Activated CD8-positive, alpha-beta memory T cell treated with anti-CD3 and anti-CD28 coated beads for 4 hours (primary cell): ENCODE measurements at regions not wholly inside any gene's neighbourhood (a gene's known extent, or its start where the extent isn't known, plus 50 kb on each side); places are given as distances from the start of the nearest gene placed in this dataset.

ENCODE experiments used
- DNase-seq, 2 donors: peaks; one replicate each; pipeline ENCODE4 v3.0.0-alpha.2; 2020; ENCODE audit warnings: low read depth in 2 of 2

DNA sequence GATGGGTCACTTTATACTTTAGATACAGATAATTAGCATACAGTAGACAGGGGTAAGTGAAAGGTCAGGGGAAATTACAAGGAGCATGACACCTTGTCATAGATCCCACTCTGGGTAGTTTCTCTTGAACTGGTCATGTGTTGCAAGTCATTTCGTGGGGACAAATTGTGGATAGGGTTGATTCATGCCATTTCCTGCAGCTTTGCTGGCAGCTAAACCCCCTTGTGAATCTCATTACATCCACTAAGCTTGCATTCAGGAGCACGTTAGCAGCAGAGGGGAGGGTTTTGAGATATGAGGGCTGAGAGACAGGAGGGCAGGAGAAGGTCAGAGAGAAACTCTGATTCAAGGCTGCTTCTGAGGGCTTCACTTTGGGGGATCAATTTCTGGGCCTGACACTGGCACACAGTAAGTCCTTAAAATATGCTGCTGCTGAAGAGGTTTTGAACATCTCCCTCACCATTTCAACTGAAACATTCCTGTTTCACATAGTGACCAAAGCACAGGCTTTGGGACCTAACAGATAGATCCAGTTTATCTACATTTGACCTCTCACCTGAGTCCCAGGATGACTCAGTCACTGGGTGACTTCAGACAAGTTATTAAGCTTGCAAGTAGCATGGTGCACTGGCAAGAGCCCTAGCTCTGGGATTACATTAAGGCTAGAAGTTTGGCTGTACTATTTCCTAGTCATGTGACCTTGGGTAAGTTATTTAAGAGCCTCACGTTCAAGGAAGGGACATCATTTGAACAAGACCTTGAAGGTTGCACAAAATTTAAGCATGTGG lies 206.0 kb upstream of the USP24 start:
- DNase-seq = no peak

GRCh38 chr1:55420026-55420425 lies 204.9 kb upstream of the USP24 start:
- no peak for DNase-seq

DNA sequence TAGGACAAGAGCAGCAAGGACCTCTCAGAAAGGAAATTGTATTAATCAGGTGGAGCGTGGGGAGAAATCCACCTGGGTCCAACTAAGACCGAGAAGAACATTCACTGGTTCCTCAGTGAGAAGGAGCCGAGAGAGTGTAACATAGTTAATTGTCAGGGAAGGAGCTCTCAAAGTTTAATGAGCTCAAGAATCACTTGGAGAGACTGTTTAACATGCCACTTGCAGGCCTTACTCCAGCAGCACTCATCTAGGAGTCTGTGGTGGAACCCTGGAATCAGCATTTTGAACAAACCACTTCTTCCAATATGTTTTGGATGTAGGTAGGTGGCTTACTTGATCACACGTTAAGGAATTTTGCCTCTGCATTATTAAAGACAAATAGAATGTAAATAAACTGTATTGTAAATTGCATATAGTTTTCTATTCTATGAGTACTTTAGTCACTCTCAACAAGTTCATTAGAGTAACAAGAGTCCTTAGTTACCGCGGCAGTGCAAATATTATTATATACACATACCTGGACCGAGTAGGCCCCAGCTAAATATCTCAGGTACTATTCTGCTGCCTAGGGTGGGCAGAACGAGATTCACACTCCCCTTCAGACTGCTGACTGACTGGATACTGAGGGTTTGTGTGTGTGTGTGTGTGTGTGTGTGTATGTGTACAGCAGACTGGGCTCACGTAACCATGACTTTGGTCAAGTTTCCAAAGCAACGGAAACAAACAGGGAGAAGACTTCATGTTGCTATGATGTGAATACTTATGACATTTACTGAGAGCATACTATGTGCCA lies 203.2 kb upstream of the USP24 start:
- no peak for DNase-seq

GRCh38 chr1:55416164-55416842 lies 201.1 kb upstream of the USP24 start:
- no peak for DNase-seq

GRCh38 chr1:55413286-55413685 lies 198.1 kb upstream of the USP24 start:
- DNase-seq = no peak

DNA sequence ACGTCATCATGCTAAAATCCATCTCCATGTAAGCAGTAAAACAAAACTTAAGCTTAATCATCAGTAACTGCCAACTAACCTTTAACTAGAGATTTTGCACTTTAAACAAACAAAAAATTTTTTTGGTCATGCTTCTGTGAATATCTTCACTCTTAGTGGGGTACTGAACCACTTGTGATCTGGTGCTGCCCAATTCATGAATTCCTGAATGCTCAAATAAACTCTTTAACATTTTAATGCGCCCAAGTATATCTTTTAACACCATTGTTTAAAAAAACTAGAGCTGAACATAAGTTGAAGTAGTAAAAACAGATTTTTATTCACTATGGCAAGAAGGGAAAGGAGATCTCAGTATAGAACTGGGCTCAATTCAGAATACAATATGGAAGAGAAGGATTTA lies 196.9 kb upstream of the USP24 start:
- no peak for DNase-seq

DNA sequence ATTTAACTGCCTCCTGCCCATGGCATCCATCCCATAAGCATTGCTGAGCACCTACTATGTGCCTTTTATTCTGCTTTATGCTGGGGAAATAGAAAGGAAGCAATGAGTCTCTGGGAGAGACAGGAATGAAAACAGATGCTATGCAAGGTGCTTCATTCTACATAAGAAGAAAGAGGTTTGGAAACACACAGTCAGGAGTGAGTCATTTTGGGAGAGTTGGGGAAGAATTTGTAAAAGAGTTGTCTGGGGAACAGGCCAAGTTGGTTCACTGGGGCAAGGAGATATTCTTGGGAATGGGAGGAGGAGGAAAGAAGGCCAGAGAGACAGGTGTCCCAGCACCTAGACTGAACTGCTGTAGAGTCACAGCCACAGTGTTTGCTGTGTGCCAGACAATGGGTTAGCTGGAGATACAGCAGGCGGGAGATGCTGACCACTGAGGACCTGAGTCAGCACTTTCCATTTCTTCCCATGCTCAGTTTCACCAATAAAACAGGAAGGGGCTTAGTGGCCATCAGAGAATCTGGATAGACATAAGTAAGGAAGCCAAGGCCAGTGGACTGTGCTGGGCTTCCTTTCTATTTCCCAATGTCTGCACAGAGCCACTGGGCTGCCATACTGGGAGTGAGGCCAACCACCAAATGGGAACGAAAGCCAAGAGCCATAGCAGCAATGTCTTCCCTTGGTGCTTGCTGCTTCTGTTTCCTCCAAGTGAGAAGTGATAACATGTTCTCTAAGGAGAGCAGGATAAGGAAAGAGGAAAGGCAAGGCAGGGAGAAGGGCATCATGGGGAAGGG lies 187.7 kb upstream of the USP24 start:
- no peak for DNase-seq

DNA sequence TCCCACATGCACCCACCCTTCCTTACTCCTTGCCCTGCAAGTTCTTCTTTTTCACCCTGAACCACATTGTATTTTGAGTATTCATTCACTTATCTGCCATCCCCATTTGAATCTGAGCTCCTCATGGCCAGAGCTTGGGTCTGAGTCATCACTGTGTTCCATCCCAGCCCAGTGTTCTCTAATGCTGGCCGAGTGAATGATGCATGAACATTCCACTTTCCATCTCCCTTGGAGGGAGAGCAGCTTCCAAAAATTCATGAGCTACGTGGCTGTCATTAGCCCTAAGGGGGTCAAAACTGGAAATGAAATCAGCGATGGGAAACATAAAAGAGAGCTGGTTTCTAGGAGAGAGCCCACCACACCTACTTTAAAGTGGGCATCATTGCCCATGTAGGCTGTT lies 187.0 kb upstream of the USP24 start:
- DNase-seq = no peak

GRCh38 chr1:55400508-55400907 lies 185.3 kb upstream of the USP24 start:
- no peak for DNase-seq

DNA sequence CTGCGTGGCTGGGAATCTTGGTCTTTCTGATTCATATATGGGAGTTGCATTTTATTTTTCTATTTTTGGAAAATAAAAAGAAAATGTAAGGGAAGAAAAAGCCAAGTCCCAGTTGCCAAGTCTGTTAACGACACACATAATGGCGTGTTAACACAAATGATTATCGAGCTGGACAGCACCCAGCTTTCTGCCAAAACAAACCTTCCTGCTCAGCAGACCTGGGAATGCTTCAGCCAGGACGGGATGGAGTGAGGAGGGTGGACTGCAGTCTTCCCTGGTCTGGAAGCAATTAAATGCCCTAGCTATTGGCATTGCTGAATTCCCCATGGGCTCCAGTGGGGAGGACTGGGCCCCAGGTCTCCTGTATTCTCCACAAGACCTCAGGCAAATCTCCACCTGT lies 184.2 kb upstream of the USP24 start:
- DNase-seq = no peak

DNA sequence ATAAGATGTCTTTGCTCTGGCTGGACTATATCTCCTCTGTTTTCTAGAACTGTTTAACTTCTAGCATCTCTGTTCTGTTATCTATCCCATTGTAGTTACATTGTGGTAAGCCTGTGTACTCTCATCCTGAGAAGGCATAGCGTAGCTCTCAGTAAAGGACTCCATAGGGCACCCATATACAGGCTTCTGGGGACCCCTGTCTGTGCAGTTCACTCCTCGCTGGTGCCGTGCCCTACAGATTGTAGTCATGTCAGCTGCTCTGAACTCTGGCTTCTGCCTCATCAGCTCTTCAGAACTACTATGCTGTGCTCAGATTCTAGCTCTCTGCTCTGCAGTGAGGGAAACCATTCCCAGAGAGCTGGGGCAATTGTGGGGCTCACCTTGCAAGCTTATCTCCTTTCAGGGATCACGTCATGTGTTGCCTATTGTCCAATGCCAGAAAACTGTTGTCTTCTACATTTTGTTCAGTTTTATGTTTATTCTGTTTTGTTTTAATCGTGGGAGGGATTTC lies 181.3 kb upstream of the USP24 start:
- no peak for DNase-seq

GRCh38 chr1:55388960-55389359 lies 173.8 kb upstream of the USP24 start:
- DNase-seq = no peak

DNA sequence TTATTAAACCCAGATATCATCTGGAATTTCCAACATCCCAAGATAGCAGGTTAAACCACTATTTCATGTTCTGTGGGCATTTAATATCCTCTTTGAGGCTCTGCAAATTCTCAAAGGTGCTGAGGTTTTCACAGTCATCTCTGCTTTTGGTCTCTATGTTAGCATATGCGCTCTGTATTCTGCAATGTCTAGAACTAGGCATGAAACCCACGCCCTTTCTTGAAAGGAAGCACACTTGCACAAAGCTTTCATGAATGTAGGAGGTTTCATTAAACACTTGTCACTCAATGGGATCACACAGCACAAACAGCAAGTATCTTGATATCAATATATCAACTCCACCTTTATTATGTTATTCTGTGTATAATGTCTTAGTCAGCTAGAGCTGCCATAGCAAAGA lies 172.0 kb upstream of the USP24 start:
- no peak for DNase-seq

DNA sequence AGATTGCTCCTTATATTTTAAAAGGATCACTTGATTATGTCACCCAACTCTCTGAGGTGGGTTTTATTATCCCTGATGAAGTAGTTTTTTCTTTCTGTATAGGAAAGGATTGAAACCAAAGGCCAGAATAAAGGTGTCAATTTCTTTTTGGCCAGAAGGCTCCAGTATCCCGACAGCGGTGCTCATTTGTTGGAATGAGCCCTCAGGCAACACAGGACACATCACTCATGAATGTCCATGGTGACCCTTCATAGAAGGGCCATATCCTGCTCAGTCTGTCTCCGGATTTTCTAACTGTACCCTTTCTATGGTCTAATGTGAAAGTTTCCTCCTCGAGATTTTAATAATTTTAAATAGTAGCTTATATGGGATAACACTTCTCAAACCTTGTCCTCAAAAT lies 171.3 kb upstream of the USP24 start:
- DNase-seq = no peak

DNA sequence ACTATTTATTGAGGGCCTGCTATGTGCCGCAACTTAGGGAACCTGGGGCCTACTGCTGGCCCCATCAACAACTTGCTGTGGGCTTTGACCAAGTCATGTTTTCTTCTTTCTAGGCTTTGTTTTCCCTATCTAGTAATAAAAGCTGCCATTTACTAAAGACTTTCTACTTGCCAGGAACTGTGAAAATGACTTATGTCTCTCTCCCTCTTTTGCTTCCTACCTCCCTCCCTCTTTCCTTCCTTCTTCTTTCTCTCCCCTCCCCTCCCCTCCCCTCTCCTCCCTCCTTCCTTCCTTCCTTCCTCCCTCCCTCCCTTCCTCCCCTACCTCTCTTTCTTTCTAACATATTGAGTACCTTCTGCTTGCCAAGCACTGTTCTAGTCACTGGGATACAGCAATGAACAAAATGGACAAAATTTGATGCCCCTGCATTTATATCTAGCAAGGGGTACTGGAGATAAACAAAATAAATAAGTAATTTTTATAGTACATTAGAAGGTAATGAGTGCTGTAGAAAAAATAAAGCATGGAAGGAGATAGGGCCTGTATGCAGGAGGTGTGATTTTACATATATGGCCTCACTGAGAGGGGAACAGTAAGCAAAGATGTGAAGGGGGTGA lies 170.3 kb upstream of the USP24 start:
- DNase-seq = no peak

GRCh38 chr1:55384637-55385036 lies 169.5 kb upstream of the USP24 start:
- no peak for DNase-seq

DNA sequence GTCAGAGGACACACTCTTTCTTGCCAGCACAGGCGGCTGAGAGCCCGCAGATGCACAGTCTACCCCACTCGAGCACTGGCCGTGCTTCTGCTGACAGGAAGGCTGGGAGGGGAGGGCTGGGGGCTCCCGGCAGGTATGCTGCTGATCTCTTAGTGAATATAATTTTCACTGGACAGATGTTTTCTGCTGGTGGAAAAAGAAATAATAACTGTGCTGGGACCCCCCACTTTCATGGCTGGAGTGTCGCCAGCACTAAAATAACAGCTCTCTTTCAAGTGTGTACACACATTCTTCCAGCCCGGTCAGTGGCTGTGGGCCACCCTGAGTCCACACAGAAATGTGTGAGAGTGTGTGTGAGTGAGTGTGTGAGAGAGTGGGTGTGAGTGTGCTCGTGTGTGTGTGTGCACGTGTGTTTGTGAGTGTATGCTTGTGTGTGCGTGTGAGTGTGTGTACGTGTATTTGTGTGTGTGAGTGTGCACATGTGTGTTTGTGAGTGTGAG lies 167.7 kb upstream of the USP24 start:
- no peak for DNase-seq

GRCh38 chr1:55381983-55382382 lies 166.8 kb upstream of the USP24 start:
- DNase-seq = no peak

GRCh38 chr1:55381491-55381890 lies 166.3 kb upstream of the USP24 start:
- DNase-seq = no peak

DNA sequence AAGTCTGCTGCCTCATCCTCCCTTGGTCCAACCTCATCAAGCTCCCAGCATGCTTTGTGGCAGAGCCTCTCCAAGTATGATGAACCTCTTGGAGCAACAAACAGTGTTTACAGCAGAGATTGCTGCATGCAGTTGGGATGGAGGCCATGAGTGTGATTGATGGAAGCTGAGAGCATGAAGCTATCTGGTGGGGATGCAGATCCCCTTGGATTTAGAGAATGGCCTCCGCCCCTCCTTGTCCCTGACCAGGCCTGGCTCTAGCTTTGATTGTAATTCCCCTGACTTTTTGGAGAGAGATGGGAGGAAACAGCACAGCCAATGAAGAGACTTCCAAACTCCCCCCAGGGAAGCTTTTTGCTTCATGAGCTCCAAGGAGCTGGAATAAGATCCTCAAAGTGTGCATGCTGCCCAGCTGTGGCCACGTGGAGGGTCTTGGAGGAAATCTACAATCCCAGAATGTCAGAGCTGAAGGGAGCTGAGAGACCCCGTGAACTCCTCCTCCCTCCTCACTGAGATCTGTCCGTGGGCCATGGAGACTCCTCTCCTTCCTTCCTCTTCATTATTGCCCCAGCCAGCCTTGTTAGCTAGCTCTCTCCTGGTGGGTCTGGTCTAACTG lies 165.3 kb upstream of the USP24 start:
- no peak for DNase-seq

DNA sequence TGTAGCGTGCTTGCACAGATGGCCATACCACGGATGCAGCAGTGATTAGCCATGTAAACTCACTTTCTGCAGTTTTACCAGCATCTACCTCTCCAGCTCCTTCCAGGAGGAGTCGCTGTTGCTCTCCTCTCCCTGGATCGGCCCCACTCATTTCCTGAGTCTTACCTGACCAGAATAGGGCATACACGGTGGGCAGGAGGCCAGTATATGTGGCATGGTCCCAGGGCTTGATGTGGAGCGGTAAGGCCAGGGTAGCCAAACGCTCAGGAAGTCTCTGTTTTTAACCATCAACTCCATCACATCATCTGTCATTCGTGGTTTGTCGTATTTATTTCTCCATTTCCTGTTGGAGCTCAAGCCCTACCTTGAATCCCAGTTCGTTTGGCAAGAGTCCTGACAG lies 163.4 kb upstream of the USP24 start:
- DNase-seq = no peak
